ENCODE measurements at regions not wholly inside any gene's neighbourhood (a gene's known extent, or its start where the extent isn't known, plus 50 kb on each side); places are given as distances from the start of the nearest gene placed in this dataset.

DNA sequence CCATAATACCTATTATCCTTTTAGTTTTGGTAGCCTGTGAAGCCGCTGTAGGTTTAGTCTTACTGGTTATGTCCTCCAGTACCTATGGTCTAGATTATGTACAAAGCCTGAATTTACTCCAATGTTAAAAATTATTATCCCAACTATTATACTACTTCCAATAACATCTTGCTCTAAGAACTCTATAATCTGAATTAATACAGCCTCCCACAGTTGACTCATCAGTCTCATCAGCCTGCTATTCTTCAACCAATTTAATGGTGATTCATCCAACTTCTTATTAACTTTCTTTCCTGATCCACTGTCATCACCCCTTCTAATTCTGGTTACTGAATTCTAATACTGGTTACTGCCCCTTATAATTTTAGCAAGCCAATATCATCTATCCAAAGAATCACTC is 370.3 kb upstream of the OPRM1 start:
- no peak for TF ChIP-seq ARNTL (CRISPR knock-in tag; IDR thresholded peaks at IDR 0.05; ENCODE audit: borderline replicate concordance, low read depth)
- TF ChIP-seq, protein P1, sequence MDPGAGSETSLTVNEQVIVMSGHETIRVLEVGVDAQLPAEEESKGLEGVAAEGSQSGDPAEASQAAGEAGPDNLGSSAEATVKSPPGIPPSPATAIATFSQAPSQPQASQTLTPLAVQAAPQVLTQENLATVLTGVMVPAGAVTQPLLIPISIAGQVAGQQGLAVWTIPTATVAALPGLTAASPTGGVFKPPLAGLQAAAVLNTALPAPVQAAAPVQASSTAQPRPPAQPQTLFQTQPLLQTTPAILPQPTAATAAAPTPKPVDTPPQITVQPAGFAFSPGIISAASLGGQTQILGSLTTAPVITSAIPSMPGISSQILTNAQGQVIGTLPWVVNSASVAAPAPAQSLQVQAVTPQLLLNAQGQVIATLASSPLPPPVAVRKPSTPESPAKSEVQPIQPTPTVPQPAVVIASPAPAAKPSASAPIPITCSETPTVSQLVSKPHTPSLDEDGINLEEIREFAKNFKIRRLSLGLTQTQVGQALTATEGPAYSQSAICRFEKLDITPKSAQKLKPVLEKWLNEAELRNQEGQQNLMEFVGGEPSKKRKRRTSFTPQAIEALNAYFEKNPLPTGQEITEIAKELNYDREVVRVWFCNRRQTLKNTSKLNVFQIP (CRISPR knock-in tag; IDR thresholded peaks at IDR 0.05; ENCODE audit: borderline replicate concordance, low read depth): no peak
- no peak for TF ChIP-seq ZNF565 (CRISPR knock-in tag; conservative IDR thresholded peaks at IDR 0.05; ENCODE audit: low read depth)
- TF ChIP-seq TCF4 (CRISPR knock-in tag; IDR thresholded peaks at IDR 0.05; ENCODE audit: borderline replicate concordance): no peak
- TF ChIP-seq GLIS3 (CRISPR knock-in tag; IDR thresholded peaks at IDR 0.05): no peak
- TF ChIP-seq ZNF8 (CRISPR knock-in tag; IDR thresholded peaks at IDR 0.05): no peak
- TF ChIP-seq PPARA (CRISPR knock-in tag; IDR thresholded peaks at IDR 0.05; ENCODE audit: borderline replicate concordance): no peak
- TF ChIP-seq, protein P2, sequence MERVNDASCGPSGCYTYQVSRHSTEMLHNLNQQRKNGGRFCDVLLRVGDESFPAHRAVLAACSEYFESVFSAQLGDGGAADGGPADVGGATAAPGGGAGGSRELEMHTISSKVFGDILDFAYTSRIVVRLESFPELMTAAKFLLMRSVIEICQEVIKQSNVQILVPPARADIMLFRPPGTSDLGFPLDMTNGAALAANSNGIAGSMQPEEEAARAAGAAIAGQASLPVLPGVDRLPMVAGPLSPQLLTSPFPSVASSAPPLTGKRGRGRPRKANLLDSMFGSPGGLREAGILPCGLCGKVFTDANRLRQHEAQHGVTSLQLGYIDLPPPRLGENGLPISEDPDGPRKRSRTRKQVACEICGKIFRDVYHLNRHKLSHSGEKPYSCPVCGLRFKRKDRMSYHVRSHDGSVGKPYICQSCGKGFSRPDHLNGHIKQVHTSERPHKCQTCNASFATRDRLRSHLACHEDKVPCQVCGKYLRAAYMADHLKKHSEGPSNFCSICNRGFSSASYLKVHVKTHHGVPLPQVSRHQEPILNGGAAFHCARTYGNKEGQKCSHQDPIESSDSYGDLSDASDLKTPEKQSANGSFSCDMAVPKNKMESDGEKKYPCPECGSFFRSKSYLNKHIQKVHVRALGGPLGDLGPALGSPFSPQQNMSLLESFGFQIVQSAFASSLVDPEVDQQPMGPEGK (CRISPR knock-in tag; IDR thresholded peaks at IDR 0.05; ENCODE audit: borderline replicate concordance): no peak
- no peak for TF ChIP-seq TOX (CRISPR knock-in tag; IDR thresholded peaks at IDR 0.05; ENCODE audit: borderline replicate concordance)
- TF ChIP-seq ISL1 (CRISPR knock-in tag; IDR thresholded peaks at IDR 0.05): no peak
- no peak for TF ChIP-seq SNAI2 (CRISPR knock-in tag; IDR thresholded peaks at IDR 0.05)
- no peak for TF ChIP-seq OSR1 (CRISPR knock-in tag; IDR thresholded peaks at IDR 0.05)
- TF ChIP-seq ZFP3 (CRISPR knock-in tag; IDR thresholded peaks at IDR 0.05): no peak
- TF ChIP-seq, protein P3, sequence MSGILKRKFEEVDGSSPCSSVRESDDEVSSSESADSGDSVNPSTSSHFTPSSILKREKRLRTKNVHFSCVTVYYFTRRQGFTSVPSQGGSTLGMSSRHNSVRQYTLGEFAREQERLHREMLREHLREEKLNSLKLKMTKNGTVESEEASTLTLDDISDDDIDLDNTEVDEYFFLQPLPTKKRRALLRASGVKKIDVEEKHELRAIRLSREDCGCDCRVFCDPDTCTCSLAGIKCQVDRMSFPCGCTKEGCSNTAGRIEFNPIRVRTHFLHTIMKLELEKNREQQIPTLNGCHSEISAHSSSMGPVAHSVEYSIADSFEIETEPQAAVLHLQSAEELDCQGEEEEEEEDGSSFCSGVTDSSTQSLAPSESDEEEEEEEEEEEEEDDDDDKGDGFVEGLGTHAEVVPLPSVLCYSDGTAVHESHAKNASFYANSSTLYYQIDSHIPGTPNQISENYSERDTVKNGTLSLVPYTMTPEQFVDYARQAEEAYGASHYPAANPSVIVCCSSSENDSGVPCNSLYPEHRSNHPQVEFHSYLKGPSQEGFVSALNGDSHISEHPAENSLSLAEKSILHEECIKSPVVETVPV (CRISPR knock-in tag; IDR thresholded peaks at IDR 0.05): no peak
- no peak for TF ChIP-seq RARB (CRISPR knock-in tag; IDR thresholded peaks at IDR 0.05)
- TF ChIP-seq, protein P4, sequence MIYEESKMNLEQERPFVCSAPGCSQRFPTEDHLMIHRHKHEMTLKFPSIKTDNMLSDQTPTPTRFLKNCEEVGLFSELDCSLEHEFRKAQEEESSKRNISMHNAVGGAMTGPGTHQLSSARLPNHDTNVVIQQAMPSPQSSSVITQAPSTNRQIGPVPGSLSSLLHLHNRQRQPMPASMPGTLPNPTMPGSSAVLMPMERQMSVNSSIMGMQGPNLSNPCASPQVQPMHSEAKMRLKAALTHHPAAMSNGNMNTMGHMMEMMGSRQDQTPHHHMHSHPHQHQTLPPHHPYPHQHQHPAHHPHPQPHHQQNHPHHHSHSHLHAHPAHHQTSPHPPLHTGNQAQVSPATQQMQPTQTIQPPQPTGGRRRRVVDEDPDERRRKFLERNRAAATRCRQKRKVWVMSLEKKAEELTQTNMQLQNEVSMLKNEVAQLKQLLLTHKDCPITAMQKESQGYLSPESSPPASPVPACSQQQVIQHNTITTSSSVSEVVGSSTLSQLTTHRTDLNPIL (CRISPR knock-in tag; IDR thresholded peaks at IDR 0.05; ENCODE audit: low read depth): no peak
- no peak for TF ChIP-seq CSDC2 (CRISPR knock-in tag; IDR thresholded peaks at IDR 0.05)
- no peak for TF ChIP-seq ESRRG (CRISPR knock-in tag; IDR thresholded peaks at IDR 0.05)
- no peak for TF ChIP-seq ZNF70 (CRISPR knock-in tag; IDR thresholded peaks at IDR 0.05)
- ATAC-seq: no peak

DNA sequence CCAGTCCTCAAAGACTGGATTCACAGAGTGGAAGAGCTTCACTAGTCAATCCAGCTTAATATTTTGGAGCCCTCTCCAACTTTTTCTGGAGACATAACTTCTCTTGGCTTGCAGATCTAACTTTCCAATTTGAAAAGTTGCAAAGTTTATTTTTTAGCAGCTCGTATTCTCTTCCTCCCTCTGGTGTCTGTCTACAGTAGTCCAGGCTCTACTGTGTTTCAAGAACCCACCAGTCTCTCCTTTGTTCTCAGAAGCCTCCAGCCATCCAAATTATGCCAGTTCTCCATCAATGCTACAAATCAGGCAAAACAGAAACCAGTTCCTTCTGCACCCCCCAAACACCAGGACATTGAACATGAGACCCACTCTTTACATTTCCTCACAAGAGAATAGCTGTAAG is 376.1 kb upstream of the OPRM1 start:
- ATAC-seq: no peak
- TF ChIP-seq, protein P2 (CRISPR knock-in tag; IDR thresholded peaks at IDR 0.05; ENCODE audit: borderline replicate concordance): no peak
- TF ChIP-seq SNAI2 (CRISPR knock-in tag; IDR thresholded peaks at IDR 0.05): no peak
- TF ChIP-seq ESRRG (CRISPR knock-in tag; IDR thresholded peaks at IDR 0.05): no peak
- TF ChIP-seq RARB (CRISPR knock-in tag; IDR thresholded peaks at IDR 0.05): no peak
- TF ChIP-seq ZNF70 (CRISPR knock-in tag; IDR thresholded peaks at IDR 0.05): no peak
- TF ChIP-seq ISL1 (CRISPR knock-in tag; IDR thresholded peaks at IDR 0.05): no peak
- TF ChIP-seq ZFP3 (CRISPR knock-in tag; IDR thresholded peaks at IDR 0.05): no peak
- TF ChIP-seq ARNTL (CRISPR knock-in tag; IDR thresholded peaks at IDR 0.05; ENCODE audit: borderline replicate concordance, low read depth): no peak
- TF ChIP-seq, protein P4 (CRISPR knock-in tag; IDR thresholded peaks at IDR 0.05; ENCODE audit: low read depth): no peak
- no peak for TF ChIP-seq ZFP30 (CRISPR knock-in tag; IDR thresholded peaks at IDR 0.05)
- no peak for TF ChIP-seq ZNF565 (CRISPR knock-in tag; conservative IDR thresholded peaks at IDR 0.05; ENCODE audit: low read depth)
- TF ChIP-seq, protein P5, sequence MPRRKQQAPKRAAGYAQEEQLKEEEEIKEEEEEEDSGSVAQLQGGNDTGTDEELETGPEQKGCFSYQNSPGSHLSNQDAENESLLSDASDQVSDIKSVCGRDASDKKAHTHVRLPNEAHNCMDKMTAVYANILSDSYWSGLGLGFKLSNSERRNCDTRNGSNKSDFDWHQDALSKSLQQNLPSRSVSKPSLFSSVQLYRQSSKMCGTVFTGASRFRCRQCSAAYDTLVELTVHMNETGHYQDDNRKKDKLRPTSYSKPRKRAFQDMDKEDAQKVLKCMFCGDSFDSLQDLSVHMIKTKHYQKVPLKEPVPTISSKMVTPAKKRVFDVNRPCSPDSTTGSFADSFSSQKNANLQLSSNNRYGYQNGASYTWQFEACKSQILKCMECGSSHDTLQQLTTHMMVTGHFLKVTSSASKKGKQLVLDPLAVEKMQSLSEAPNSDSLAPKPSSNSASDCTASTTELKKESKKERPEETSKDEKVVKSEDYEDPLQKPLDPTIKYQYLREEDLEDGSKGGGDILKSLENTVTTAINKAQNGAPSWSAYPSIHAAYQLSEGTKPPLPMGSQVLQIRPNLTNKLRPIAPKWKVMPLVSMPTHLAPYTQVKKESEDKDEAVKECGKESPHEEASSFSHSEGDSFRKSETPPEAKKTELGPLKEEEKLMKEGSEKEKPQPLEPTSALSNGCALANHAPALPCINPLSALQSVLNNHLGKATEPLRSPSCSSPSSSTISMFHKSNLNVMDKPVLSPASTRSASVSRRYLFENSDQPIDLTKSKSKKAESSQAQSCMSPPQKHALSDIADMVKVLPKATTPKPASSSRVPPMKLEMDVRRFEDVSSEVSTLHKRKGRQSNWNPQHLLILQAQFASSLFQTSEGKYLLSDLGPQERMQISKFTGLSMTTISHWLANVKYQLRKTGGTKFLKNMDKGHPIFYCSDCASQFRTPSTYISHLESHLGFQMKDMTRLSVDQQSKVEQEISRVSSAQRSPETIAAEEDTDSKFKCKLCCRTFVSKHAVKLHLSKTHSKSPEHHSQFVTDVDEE (CRISPR knock-in tag; IDR thresholded peaks at IDR 0.05): no peak
- no peak for TF ChIP-seq ZC3H10 (CRISPR knock-in tag; IDR thresholded peaks at IDR 0.05)
- TF ChIP-seq, protein P1 (CRISPR knock-in tag; IDR thresholded peaks at IDR 0.05; ENCODE audit: borderline replicate concordance, low read depth): no peak
- TF ChIP-seq OSR1 (CRISPR knock-in tag; IDR thresholded peaks at IDR 0.05): no peak
- TF ChIP-seq BACH2 (CRISPR knock-in tag; IDR thresholded peaks at IDR 0.05; ENCODE audit: borderline replicate concordance): no peak
- TF ChIP-seq GLIS3 (CRISPR knock-in tag; IDR thresholded peaks at IDR 0.05): no peak
- TF ChIP-seq, protein P3 (CRISPR knock-in tag; IDR thresholded peaks at IDR 0.05): no peak
- TF ChIP-seq TOX (CRISPR knock-in tag; IDR thresholded peaks at IDR 0.05; ENCODE audit: borderline replicate concordance): no peak
